Stimulated activated CD4-positive, alpha-beta T cell treated with anti-CD3 and anti-CD28 coated beads, Interleukin-4, amount 100 ng/mL, for 48 hours (primary cell): ENCODE measurements at regions not wholly inside any gene's neighbourhood (a gene's known extent, or its start where the extent isn't known, plus 50 kb on each side); places are given as distances from the start of the nearest gene placed in this dataset.

ENCODE experiments used
- DNase-seq, 2 donors: peaks; one replicate each; pipeline ENCODE4 v3.0.0-alpha.2; 2020; ENCODE audit warnings: low read depth in 2 of 2

DNA sequence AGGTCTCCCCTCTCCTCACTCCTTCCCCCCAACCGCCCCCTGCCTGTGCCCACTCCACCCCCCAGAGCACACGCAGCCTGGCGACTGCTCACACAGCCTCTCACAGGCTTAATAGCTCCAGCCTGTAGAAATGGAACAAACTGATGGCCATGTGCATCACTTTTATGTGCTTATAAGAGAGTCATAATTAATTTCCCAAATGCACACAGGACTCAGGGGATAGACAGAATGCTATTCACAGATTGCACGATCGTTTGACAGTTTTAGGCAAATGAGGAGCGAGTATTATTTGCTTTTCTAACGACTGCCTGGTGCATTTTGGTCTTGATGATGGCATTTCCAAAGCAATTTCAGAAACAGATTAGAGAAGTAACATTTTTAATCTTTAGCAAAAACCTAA lies 97.7 kb upstream of the VSTM2B start:
- no peak for DNase-seq

DNA sequence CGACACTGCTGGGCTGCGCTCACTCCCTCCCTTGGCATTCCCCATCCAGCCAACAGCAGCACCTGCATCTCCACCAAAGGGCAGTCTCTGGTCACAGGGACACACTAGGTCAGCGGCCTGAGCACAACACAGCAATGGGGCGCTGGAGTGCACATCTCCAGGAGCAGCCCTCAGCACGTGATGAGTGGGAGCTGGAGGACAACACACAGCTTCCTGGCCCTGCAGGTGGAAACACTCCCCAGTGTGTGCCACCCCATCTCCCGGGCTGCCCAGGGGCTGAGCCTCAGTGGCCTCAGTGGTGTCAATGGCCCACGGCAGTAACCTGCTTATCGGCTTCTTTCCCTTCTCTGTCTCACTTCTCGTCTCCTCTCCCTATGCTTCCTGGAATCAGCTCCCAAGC lies 96.8 kb upstream of the VSTM2B start:
- DNase-seq: no peak

GRCh38 chr19:29429581-29429980 lies 96.2 kb upstream of the VSTM2B start:
- DNase-seq: no peak

GRCh38 chr19:29431332-29431731 lies 94.5 kb upstream of the VSTM2B start:
- DNase-seq: no peak

GRCh38 chr19:29432677-29433076 lies 93.1 kb upstream of the VSTM2B start:
- DNase-seq: no peak

GRCh38 chr19:29436591-29437103 lies 89.1 kb upstream of the VSTM2B start:
- DNase-seq: no peak

DNA sequence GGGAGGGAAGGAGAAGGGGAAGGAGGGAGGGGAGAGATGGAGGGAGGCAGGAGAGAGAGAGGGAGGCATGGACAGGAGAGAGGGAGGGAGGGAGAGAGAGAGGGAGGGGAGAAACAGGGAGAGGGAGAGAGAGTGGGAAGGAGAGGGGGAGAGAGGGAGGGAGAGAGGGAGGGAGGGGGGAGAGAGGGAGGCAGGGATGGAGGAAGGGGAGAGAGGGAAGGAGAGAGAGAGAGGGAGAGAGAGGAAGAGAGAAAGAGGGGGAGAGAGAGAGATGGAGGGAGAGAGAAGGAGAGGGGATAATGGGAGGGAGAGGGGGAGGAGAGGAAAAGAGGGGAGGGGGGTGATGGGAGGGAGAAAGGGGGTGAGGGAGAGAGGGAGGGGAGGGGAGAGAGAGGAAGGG lies 86.8 kb upstream of the VSTM2B start:
- DNase-seq: no peak

DNA sequence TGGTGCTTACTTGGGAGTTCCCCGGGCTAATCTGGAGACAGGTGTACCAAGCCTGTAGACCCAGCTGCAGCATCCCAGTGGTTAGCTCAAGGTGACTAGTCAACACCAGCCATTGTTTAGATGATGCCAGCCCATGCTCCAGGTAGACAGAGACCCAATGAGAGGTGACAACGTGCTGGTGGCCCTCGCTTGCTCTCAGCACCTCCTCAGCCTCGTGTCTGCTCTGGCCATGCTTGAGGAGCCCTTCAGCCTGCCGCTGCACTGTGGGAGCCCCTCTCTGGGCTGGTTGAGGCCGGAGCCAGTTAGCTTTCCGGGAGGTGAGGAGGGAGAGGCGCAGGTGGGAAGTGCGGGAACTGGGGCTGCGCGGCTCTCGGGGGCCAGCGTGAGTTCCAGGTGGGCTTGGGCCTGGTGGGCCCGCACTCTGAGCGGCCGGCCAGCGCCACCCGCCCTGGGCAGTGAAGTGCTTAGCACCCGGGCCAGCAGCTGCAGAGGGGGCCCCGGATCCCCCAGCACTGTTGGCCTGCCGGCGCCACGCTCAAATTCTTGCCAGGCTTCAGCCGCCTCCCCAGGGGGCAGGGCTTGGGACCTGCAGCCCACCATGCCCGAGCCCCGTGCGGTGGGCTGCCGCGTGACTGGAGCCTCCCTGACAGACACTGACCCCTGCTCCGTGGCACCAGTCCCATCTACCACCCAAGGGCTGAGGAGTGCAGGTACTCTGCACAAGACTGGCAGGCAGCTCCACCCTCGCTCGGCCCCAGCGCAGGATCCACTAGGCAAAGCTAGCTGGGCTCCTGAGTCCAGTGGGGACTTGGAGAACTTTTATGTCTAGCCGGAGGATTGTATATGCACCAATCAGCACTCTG lies 85.9 kb upstream of the VSTM2B start:
- no peak for DNase-seq

DNA sequence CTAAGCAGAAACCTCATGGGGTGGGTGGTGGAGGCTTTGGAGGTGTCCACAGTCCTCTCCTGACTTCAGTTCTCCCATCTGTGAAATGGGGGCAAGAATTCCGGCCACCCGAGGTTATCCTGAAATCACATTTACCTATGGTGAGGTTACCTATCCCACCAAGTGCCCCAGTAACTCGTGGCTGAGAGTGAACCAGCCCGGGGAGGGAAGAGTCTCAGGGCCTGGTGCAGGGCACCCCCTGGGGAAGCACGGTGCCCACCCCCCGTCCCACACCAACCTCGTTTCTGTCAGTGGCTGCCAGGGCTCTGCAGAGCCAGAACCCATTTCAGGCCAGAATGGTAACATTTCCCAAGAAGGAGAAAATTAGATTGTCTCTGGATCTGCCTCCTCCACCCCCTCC lies 83.7 kb upstream of the VSTM2B start:
- DNase-seq: no peak

DNA sequence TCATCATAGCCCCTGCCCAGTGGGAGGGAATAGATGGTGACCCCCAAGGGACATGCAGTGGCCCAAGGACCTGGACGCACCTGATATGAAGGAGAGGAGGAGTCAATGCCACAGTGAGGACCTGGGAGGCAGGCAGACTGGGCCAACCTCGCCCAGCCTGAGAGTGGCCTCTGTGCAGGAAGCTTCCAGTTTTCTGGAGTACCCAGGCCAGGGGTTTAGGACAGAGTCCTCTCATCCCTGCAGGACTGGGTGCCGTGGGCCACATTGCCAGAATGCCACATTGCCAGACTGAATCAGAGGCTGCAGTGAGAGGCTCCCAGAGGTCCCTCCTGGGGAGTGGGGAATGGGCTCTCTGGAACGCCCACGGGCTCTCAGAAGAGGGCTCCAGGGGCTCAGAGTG lies 82.9 kb upstream of the VSTM2B start:
- DNase-seq: no peak

DNA sequence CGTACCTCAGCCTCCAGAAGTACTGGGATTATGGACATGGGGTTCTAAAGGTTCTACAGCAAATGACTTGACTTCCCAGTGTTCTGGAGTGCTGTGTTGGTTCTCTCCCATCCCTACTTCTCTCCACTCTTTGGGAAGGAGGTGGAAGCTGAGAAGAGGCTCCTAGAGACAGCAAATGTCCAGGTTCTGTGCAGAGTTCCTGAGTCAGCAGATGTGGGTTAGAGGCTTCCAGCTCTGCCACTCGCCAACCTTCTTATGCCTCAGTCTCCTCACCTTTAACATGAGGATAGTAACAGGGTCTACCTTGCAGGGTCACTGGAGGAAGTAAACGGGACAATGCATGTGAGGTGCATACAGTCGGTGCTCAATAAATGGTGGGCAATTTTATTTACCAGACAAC lies 80.5 kb upstream of the VSTM2B start:
- DNase-seq: no peak

DNA sequence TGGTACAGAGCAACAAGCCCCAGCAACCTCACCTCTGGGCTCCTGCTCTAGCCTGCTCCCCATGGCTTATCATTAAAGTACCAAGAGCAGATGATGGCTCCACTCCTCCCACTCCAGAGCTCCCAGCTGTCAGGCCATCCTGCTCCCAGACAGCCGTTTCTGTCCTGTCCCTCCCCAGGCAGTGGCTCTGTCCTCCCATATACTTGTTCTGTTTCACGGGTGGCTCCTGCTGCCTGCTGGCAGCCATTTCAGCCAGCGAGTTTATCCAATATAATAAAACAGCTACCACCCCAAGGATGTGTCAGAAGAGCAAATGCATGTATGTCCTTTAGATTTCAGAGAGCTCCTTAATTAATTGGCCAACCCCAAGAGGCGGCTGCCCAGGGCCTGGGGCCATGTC lies 79.4 kb upstream of the VSTM2B start:
- no peak for DNase-seq

- no peak for DNase-seq
Observed at GRCh38 chr19:29448046-29448445, 77.7 kb upstream of the VSTM2B start.

DNA sequence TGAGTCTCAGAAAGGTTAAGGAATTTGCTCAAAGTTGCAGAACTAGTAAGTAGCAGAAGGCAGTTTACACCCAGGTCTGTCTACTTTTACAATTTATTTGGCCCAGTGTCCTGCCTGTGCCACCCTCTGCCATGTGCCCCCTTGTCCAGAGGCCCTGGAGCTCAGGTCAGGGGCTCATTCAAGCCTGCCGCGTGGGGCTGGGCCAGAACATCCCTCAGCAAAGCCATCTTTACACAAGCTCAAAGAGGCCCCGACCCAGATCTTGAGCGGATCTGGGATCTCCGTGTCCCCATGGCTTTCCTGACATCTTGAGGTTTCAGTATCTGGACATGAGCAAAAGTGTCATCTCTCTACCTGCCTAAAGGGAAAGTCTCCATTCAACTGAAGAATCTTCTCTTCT lies 76.4 kb upstream of the VSTM2B start:
- DNase-seq: no peak

DNA sequence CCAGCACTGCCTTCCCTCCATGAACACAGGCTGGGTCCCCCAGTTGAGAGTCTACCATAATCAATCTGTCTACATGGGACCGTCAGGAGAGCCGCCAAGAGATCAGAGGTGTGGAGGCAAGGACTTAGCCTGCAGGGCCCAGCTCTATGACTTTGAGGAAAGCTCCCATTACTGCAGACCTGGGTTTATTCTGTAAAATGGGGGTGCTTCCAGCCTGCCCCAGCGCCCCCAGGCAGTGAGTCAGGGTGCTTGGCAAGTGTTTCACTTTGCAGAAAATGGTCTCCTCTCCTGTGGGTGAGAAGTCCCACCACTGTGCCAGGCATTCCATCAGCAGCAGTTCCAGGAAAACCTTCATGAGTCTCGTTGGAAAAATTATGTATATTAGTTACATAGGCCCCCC lies 75.5 kb upstream of the VSTM2B start:
- no peak for DNase-seq

GRCh38 chr19:29450812-29451211 lies 75.0 kb upstream of the VSTM2B start:
- DNase-seq: no peak

GRCh38 chr19:29454109-29454508 lies 71.7 kb upstream of the VSTM2B start:
- no peak for DNase-seq

GRCh38 chr19:29457413-29457812 lies 68.4 kb upstream of the VSTM2B start:
- DNase-seq: no peak

DNA sequence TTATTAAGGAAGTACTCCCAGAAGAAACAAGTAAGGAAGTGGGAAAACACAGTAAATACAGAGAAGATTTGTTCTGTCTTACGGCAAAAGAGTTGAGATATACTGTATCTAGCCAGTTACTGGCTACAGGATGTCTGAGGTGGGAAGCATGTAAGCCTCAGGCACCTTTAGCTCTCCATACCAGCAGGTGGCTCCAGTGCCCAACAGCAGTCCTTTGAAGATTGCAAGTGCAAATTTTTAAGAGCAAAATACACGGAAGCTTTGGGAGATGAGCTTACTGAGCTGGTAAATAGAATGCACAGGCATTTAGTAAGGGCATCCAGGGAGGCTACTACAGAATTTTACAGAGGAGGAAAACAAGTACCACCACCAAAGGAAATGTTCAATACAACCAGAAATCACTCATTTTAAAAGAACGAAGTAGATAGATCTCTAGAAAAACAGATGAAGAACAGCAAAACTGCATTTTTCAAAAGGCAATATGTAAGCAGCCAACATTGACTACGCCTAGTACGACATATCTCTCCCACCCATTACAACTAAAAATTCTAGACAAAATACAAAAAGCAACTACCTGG lies 57.9 kb upstream of the VSTM2B start:
- peak in 1 of 2 donors; percentile 4 for DNase-seq

DNA sequence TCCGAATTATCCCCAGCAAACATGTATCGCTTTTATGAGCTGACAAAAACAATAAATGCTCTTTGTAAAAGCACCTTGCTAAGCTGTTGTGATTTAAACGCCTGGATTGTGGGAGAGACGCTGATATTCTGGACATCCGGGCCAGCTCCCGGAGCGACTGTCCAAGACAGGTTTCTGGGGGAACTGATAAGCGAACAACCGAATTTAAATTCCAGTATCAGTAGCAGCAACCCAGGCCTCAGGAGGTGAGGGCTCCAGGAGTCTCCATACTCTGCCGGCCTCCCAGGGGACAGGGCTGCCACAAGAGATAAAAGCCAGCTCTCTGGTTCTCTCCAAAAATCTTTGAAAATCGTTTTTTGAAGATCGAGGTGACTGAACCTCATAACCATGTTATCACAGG lies 50.3 kb upstream of the VSTM2B start:
- DNase-seq: no peak
